OCI-LY7 (cell line): ENCODE measurements at regions not wholly inside any gene's neighbourhood (a gene's known extent, or its start where the extent isn't known, plus 50 kb on each side); places are given as distances from the start of the nearest gene placed in this dataset.

ENCODE experiments used
- BruUV-seq: library from RNA; stranded (reverse); fragments of 400-500 nt; replicated peaks from 2 replicates; lab custom pipeline; 2021; lab: Mats Ljungman, UMichigan
- CTCF ChIA-PET: fragments of 300-600 bp; sonication (Branson Sonifier 250); formaldehyde crosslinking; loops from one replicate; lab custom pipeline; 2022; ENCODE audit warnings: antibody characterized with exemption; ENCODE audit not compliant: unreplicated experiment; lab: Charles Lee
- POLR2A ChIA-PET: fragments of 300-600 bp; sonication (Branson Sonifier 250); formaldehyde crosslinking; loops from one replicate; lab custom pipeline; 2022; ENCODE audit warnings: antibody characterized with exemption; lab: Charles Lee
- DNase-seq: peaks from one replicate; pipeline ENCODE4 v3.0.0-alpha.2; 2015; ENCODE audit warnings: low spot score
- H2AFZ ChIP-seq: fragments of 200-600 bp; sonication (generic), shearing (Covaris generic); 2 replicates; pipeline ENCODE4 v1.6.1; 2014; ENCODE audit warnings: mild to moderate bottlenecking, antibody characterized with exemption, low read length, moderate library complexity
- H3K27ac ChIP-seq: fragments of 200-600 bp; sonication (generic); 2 replicates; pipeline ENCODE4 v1.5.1; 2014; ENCODE audit warnings: mixed run types, low read depth, mild to moderate bottlenecking, moderate library complexity, low read length, inconsistent platforms; ENCODE audit not compliant: poor library complexity, severe bottlenecking
- H3K36me3 ChIP-seq: fragments of 200-600 bp; sonication (generic); 2 replicates; pipeline ENCODE4 v1.6.1; 2014; ENCODE audit warnings: mild to moderate bottlenecking, antibody characterized with exemption, low read length, moderate library complexity, mixed read lengths; ENCODE audit not compliant: insufficient read depth
- H3K4me1 ChIP-seq: fragments of 200-600 bp; sonication (generic); 2 replicates; pipeline ENCODE4 v1.5.1; 2014; ENCODE audit warnings: mild to moderate bottlenecking, low read length; ENCODE audit not compliant: insufficient read depth, poor library complexity, severe bottlenecking
- H3K4me2 ChIP-seq: fragments of 200-600 bp; sonication (generic); 2 replicates; pipeline ENCODE4 v1.6.1; 2014; ENCODE audit warnings: mild to moderate bottlenecking, low read length
- H3K4me3 ChIP-seq: fragments of 200-600 bp; sonication (generic); 2 replicates; pipeline ENCODE4 v1.5.1; 2014; ENCODE audit warnings: mild to moderate bottlenecking, low read depth, low read length; ENCODE audit not compliant: poor library complexity, severe bottlenecking
- H3K79me2 ChIP-seq: fragments of 200-600 bp; sonication (generic); 2 replicates; pipeline ENCODE4 v1.6.1; 2016; ENCODE audit warnings: low read depth, mild to moderate bottlenecking, low read length, moderate library complexity, mixed read lengths; ENCODE audit not compliant: insufficient read depth
- H3K9me2 ChIP-seq: fragments of 200-600 bp; sonication (generic); 2 replicates; pipeline ENCODE4 v1.6.1; 2016; ENCODE audit warnings: mild to moderate bottlenecking, low read length, mixed read lengths; ENCODE audit not compliant: insufficient read depth
- H3K9me3 ChIP-seq: fragments of 200-600 bp; sonication (generic); 2 replicates; pipeline ENCODE4 v1.6.1; 2014; ENCODE audit warnings: mild to moderate bottlenecking, mixed run types, low read length, mixed read lengths
- H4K20me1 ChIP-seq: fragments of 200-600 bp; sonication (generic); 2 replicates; pipeline ENCODE4 v1.6.1; 2014; ENCODE audit warnings: mild to moderate bottlenecking, antibody characterized with exemption, low read length, moderate library complexity, mixed read lengths; ENCODE audit not compliant: insufficient read depth
- EZH2phosphoT487 ChIP-seq: fragments of 200-600 bp; sonication (generic); IDR thresholded peaks from 2 replicates; pipeline ENCODE4 v1.6.1; 2018; ENCODE audit warnings: low read depth, borderline replicate concordance, mild to moderate bottlenecking, mixed run types, antibody characterized with exemption, low read length, moderate library complexity, mixed read lengths
- intact Hi-C: fragments of 100-400 bp; cut with micrococcal nuclease; formaldehyde crosslinking; loops from one replicate; pipeline ENCODE4 v1.10.0; 2022; ENCODE audit not compliant: unreplicated experiment
- TF ChIP-seq, protein P1 (sequence below): fragments of 200-600 bp; sonication (generic); conservative IDR thresholded peaks from 2 replicates; pipeline ENCODE4 v1.5.1; 2014; ENCODE audit warnings: mild to moderate bottlenecking, antibody characterized with exemption, low read length, moderate library complexity, mixed read lengths

DNA sequence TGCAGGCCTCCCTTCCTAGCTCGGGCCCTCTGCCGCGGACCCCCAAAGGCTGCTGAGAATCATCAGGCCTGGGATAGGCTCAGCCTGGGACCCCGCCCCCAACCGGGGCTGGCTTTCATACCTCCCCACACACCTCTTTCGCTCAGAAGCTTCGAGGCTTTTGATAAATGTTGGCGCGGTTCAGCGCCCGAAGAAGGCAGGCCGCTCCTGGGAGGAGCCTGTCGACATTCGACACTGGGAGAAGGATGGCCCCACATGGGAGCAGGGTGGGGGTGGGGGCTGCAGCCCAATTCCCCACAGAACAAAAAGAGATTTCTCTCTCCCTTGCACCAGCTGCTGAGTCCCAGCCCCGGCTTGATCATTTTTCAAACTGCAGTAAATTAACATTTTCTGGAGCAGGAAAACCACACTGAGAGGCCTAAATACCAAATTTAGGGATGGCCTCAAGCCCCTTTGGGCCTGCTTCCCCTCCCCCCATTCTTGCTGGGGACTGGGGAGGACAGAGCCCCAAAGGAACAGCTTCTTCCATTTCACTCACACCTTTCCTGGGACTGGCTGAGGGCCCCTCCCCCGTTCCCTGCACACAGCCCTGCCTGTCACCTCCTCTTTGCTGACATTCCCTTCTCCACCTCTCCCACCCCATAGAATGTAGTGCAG lies 112.9 kb upstream of the PJA1 start:
- no peaks in the 10 kb centered on the region for H3K9me2 ChIP-seq
- H2AFZ ChIP-seq: no peak overlapping the region
- no peaks in the 10 kb centered on the region for H3K79me2 ChIP-seq
- ChIA-PET POLR2A (no interaction called here), CTCF (no interaction called here)
- H3K4me3 ChIP-seq: no peak overlapping the region
- BruUV-seq: no TSS peak
- H3K27ac ChIP-seq: no peak overlapping the region
- DNase-seq: no peak
- intact Hi-C loops: no loop called here
- TF ChIP-seq EZH2phosphoT487: no peak
- TF ChIP-seq, protein P1, sequence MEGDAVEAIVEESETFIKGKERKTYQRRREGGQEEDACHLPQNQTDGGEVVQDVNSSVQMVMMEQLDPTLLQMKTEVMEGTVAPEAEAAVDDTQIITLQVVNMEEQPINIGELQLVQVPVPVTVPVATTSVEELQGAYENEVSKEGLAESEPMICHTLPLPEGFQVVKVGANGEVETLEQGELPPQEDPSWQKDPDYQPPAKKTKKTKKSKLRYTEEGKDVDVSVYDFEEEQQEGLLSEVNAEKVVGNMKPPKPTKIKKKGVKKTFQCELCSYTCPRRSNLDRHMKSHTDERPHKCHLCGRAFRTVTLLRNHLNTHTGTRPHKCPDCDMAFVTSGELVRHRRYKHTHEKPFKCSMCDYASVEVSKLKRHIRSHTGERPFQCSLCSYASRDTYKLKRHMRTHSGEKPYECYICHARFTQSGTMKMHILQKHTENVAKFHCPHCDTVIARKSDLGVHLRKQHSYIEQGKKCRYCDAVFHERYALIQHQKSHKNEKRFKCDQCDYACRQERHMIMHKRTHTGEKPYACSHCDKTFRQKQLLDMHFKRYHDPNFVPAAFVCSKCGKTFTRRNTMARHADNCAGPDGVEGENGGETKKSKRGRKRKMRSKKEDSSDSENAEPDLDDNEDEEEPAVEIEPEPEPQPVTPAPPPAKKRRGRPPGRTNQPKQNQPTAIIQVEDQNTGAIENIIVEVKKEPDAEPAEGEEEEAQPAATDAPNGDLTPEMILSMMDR: no peak
- no peaks in the 10 kb centered on the region for H4K20me1 ChIP-seq
- no peaks in the 10 kb centered on the region for H3K36me3 ChIP-seq
- H3K9me3 ChIP-seq: no peaks in the 10 kb centered on the region
- H3K4me1 ChIP-seq: no peaks in the 10 kb centered on the region
- no peak overlapping the region for H3K4me2 ChIP-seq

DNA sequence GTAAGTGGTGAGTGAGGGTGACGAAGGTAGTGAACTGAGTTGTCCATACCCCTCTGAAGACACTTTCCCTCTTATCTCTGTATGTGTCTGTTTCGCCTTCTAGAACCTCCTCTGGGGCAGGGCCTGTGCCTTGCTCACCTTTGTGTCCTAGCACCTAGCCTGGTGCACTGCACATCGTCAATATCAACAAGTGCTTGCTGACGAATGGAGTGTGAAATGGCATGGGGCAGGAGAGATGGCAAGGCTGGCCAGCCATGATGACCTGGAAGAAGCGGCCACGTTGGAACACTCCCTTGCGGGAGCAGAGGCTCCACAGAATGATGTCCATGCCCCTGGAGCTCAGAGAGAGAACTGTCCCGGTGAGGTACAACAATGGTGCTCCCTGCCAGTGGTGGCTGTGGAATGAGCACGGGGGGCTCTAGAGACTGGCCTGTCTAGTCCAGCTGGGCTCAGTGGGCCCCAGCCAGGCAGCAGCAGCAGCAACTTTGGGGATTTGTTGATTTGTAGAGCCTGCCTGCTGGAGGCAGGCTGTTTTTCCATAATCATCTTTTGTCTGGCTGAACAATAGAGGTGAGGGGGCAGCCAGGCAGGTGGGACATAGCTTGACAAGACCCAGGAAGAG lies 112.2 kb upstream of the PJA1 start:
- ChIA-PET CTCF (no interaction called here), POLR2A (no interaction called here)
- Histone ChIP-seq H4K20me1 (no peaks in the 10 kb centered on the region), H2AFZ (no peak overlapping the region), H3K79me2 (no peaks in the 10 kb centered on the region), H3K4me2 (no peak overlapping the region), H3K9me2 (no peaks in the 10 kb centered on the region), H3K4me1 (no peaks in the 10 kb centered on the region), H3K36me3 (no peaks in the 10 kb centered on the region), H3K27ac (no peak overlapping the region), H3K9me3 (no peaks in the 10 kb centered on the region), H3K4me3 (no peak overlapping the region)
- TF ChIP-seq, protein P1: no peak
- no peak for TF ChIP-seq EZH2phosphoT487
- intact Hi-C loops: no loop called here
- no TSS peak for BruUV-seq
- no peak for DNase-seq

DNA sequence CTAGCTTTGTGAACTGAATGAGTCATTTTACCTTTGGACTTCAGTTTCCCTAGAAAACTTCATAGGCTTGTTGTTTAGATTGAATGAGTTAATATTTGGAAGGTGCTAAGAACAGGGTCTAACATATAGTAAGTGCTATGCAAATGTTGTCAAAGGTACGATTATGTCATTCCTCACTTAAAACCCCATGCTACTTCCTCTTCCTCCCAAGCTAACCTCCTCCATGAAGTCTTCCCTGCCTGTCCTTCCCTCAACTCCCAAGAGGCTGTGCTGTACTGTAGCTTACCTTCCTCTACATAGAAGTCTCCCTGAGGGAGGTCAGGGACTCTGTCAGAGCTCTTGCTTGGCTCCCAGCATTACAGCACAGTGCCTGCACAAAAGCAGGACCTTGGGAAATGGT lies 103.4 kb upstream of the PJA1 start:
- Histone ChIP-seq H3K36me3 (no peaks in the 10 kb centered on the region), H3K4me3 (no peak overlapping the region), H3K4me1 (no peaks in the 10 kb centered on the region), H3K9me3 (no peaks in the 10 kb centered on the region), H3K4me2 (no peak overlapping the region), H3K79me2 (no peaks in the 10 kb centered on the region), H2AFZ (no peak overlapping the region), H3K9me2 (no peaks in the 10 kb centered on the region), H4K20me1 (no peaks in the 10 kb centered on the region), H3K27ac (no peak overlapping the region)
- ChIA-PET CTCF (no interaction called here), POLR2A (interaction anchor here (0.5 kb wide), 1 partner anchor 1719 kb away, joined by 3 read pairs; no protein-coding TSS in a partner anchor)
- DNase-seq: no peak
- TF ChIP-seq, protein P1: no peak
- no peak for TF ChIP-seq EZH2phosphoT487
- BruUV-seq: no TSS peak
- intact Hi-C loops: no loop called here
